NCI-H1417 (cell line): ENCODE measurements at regions not wholly inside any gene's neighbourhood (a gene's known extent, or its start where the extent isn't known, plus 50 kb on each side); places are given as distances from the start of the nearest gene placed in this dataset.

Experiments
- DNase-seq, 3 experiments: peaks; one replicate each; lab custom pipeline; 2025; lab: John Stamatoyannopoulos, UW

GRCh38 chr1:218712677-218713076 is 367.5 kb downstream of the TGFB2 start:
- DNase-seq = no peak

GRCh38 chr1:218715961-218716669 is 371.0 kb downstream of the TGFB2 start:
- DNase-seq = no peak

- DNase-seq = no peak
Measured at GRCh38 chr1:218717575-218717974, 372.4 kb downstream of the TGFB2 start.

- no peak for DNase-seq
Measured at GRCh38 chr1:218718206-218718605, 373.1 kb downstream of the TGFB2 start.

- no peak for DNase-seq
Measured at GRCh38 chr1:218718977-218719376, 373.8 kb downstream of the TGFB2 start.

- no peak for DNase-seq
Measured at GRCh38 chr1:218728898-218729565, 383.9 kb downstream of the TGFB2 start.

GRCh38 chr1:218735436-218736032 is 390.4 kb downstream of the TGFB2 start:
- no peak for DNase-seq

GRCh38 chr1:218739426-218739825 is 394.3 kb downstream of the TGFB2 start:
- no peak for DNase-seq

- no peak for DNase-seq
Measured at GRCh38 chr1:218741852-218742251, 396.7 kb downstream of the TGFB2 start.

- no peak for DNase-seq
Measured at GRCh38 chr1:218742467-218743262, 397.5 kb downstream of the TGFB2 start.

- DNase-seq = no peak
Measured at GRCh38 chr1:218743861-218744505, 398.8 kb downstream of the TGFB2 start.

GRCh38 chr1:218748071-218748470 is 402.9 kb downstream of the TGFB2 start:
- DNase-seq = no peak

- DNase-seq = no peak
Measured at GRCh38 chr1:218750216-218750970, 405.3 kb downstream of the TGFB2 start.

- no peak for DNase-seq
Measured at GRCh38 chr1:218751208-218751948, 406.2 kb downstream of the TGFB2 start.

- no peak for DNase-seq
Measured at GRCh38 chr1:218752126-218752525, 407.0 kb downstream of the TGFB2 start.

GRCh38 chr1:218754477-218754876 is 409.3 kb downstream of the TGFB2 start:
- DNase-seq = no peak

GRCh38 chr1:218755128-218755527 is 410.0 kb downstream of the TGFB2 start:
- DNase-seq = no peak

- no peak for DNase-seq
Measured at GRCh38 chr1:218759795-218760194, 413.9 kb upstream of the LYPLAL1 start.

GRCh38 chr1:218760601-218761570 is 412.8 kb upstream of the LYPLAL1 start:
- DNase-seq = no peak
